Bronchial epithelial cell (primary cell): ENCODE measurements at regions not wholly inside any gene's neighbourhood (a gene's known extent, or its start where the extent isn't known, plus 50 kb on each side); places are given as distances from the start of the nearest gene placed in this dataset.

Experiments used
- DNase-seq: peaks from one replicate; pipeline ENCODE4 v3.0.0-alpha.2; 2010; ENCODE audit warnings: low read depth
- FAIRE-seq: peaks from 2 replicates; lab custom pipeline; 2011; peaks lifted over from hg19 to GRCh38; lab: Jason Lieb, UNC
- H3K27me3 ChIP-seq: 2 replicates; pipeline ENCODE4 v1.5.1; 2011; ENCODE audit warnings: low read length; ENCODE audit not compliant: control insufficient read depth, insufficient read depth
- H3K36me3 ChIP-seq: 2 replicates; pipeline ENCODE4 v1.5.1; 2011; ENCODE audit warnings: low read length; ENCODE audit not compliant: control insufficient read depth, insufficient read depth
- H3K4me3 ChIP-seq: 2 replicates; pipeline ENCODE4 v1.5.1; 2011; ENCODE audit warnings: mild to moderate bottlenecking, low read depth, low read length, control low read depth
- CTCF ChIP-seq: IDR thresholded peaks from 2 replicates; pipeline ENCODE4 v1.5.1; 2011; ENCODE audit warnings: mild to moderate bottlenecking, moderate library complexity, low read length, control low read depth, inconsistent platforms; ENCODE audit not compliant: insufficient read depth, severe bottlenecking

DNA sequence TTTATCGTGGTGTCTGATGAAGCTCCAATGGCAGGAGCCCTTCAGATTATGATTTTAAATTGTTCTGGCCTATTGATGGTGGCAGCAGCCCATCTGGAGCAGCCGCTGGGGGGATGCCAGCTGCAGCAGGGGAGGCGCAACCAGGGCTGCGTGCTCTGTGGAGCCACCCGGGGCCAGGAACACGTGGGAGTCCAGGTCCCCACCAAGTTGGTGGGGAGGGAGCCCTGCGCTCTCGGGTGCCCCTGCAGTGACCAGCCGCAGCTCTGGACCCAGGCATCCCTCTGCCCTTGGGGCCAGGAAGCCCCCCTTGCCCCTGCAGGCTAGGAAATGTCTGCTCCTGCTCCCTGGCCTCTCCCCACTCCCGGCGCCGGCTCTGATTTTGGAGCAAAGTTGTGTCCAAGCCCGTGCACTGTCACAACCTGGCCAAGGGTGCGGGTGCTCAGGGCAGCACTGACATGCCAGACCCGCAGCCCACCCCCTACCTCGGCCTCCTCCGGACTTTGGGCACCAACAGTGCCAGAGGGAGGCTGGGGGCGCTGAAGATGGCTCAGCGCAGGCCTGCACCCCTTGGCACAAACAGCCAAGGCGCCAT, 147.2 kb upstream of the ADO start:
- no peak for TF ChIP-seq CTCF
- Histone ChIP-seq H3K27me3 (no peaks in the 10 kb centered on the region), H3K36me3 (no peaks in the 10 kb centered on the region), H3K4me3 (no peak overlapping the region)
- FAIRE-seq (no peak), DNase-seq (no peak)

- H3K4me3 ChIP-seq: no peak overlapping the region
- H3K36me3 ChIP-seq: no peaks in the 10 kb centered on the region
- FAIRE-seq (no peak), DNase-seq (no peak)
- no peaks in the 10 kb centered on the region for H3K27me3 ChIP-seq
- TF ChIP-seq CTCF: no peak
These were observed 146.0 kb upstream of the ADO start for GRCh38 chr10:62658516-62658915.

GRCh38 chr10:62661143-62661542, 143.4 kb upstream of the ADO start:
- Histone ChIP-seq H3K27me3 (no peaks in the 10 kb centered on the region), H3K36me3 (no peaks in the 10 kb centered on the region), H3K4me3 (no peak overlapping the region)
- TF ChIP-seq CTCF: no peak
- DNase-seq (peak; percentile 80), FAIRE-seq (no peak)

DNA sequence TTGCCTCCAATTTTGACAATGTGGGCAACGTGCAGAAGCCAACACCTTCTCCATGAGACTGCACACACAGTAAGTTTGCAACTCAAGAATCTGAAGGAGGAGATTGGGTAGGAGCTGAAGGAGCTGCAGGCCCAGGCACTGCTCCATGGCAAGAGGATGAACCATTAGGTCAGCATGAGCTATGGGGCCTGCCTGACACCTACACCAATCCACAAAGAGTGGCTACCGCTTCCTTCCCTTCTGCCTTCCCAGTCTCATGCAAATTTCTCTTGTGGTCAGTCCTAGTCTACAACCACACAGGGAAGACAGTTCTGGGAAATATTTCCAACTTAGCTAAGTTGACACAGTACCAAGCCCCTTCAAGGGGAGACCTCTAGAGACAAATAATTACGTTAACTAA, 142.0 kb upstream of the ADO start:
- no peak for TF ChIP-seq CTCF
- DNase-seq (no peak), FAIRE-seq (no peak)
- no peaks in the 10 kb centered on the region for H3K36me3 ChIP-seq
- H3K4me3 ChIP-seq: no peak overlapping the region
- no peaks in the 10 kb centered on the region for H3K27me3 ChIP-seq

DNA sequence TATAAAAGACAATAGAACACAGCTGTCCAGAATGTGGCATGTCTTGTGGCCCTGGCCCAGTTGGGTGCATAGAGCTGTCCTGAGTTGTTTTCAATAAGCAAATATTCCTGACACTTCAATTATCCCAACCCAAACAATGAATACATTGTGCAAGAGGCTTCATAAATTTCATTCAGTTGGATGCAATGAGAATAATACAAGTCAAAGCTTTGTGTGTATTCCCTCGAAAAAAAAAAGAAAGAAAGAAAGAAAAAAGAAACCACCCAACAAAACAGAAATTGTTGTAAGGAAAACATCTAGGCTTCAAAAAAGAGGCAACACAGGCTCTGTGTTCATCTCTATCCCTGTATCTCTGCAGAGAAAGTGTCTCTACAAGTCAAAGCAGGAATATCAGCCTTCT, 138.7 kb upstream of the ADO start:
- no peak for TF ChIP-seq CTCF
- DNase-seq: no peak
- Histone ChIP-seq H3K36me3 (no peaks in the 10 kb centered on the region), H3K4me3 (no peak overlapping the region), H3K27me3 (no peaks in the 10 kb centered on the region)
- no peak for FAIRE-seq

- DNase-seq (peak; percentile 12), FAIRE-seq (no peak)
- Histone ChIP-seq H3K27me3 (no peaks in the 10 kb centered on the region), H3K4me3 (no peak overlapping the region), H3K36me3 (no peaks in the 10 kb centered on the region)
- TF ChIP-seq CTCF: no peak
These were observed 138.2 kb upstream of the ADO start for GRCh38 chr10:62666275-62666674.
